ENCODE measurements at regions not wholly inside any gene's neighbourhood (a gene's known extent, or its start where the extent isn't known, plus 50 kb on each side); places are given as distances from the start of the nearest gene placed in this dataset.
A peak's percentile ranks its signal among the peaks of the same experiment; 100 is the strongest.

DNA sequence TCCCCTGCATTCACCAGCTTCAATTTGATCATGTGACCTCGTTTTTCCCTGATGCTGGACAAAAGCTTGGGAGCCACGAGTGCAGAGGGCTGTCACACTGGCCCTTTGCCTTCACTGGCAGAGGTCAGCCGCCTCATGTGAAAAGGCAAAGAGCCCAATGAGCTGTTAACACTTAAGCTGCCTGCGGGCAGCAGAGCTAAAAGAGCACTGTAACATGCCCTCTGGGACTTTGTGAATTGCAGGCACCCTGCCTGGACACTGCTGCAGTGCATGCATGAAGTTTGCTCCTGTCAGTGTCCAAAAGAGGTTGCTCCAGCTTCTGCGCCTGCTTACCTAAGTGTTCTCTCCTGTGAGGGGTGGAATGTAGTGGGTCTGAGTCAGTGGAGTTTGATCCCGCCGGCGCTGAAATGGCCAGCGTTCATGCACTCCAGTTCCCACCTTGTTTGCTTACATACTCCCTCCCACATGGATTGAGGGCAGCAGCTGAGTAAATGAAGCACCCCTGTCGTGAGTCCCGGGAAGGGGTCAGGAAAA is 193.7 kb downstream of the RFC3 start:
- H3K4me1 ChIP-seq (ENCODE audit: control insufficient read depth in 1 of 2, insufficient read depth in 2 of 2, low read length in 2 of 2), result peaks cover 3 to 23% of the 10 kb centered on the region in 2 experiments; a peak in 3 of 4 replicates
- H3K4me2 ChIP-seq (ENCODE audit: low read length), result peak overlapping the region; percentile 31
- TF ChIP-seq RAD21 (IDR thresholded peaks at IDR 0.05; ENCODE audit: low read depth) (no peak), EZH2phosphoT487 (IDR thresholded peaks at IDR 0.05; ENCODE audit: borderline replicate concordance) (no peak), CEBPB (IDR thresholded peaks at IDR 0.05; ENCODE audit: low read depth) (no peak), EGR1 (IDR thresholded peaks at IDR 0.05; ENCODE audit: low read depth) (no peak), SIN3A (IDR thresholded peaks at IDR 0.05; ENCODE audit: low read depth) (no peak), TCF7L2 (IDR thresholded peaks at IDR 0.05; ENCODE audit: borderline replicate concordance, extremely low read depth, insufficient read depth, insufficient read length) (no peak), SRF (IDR thresholded peaks at IDR 0.05; ENCODE audit: low read depth) (no peak), YY1 (IDR thresholded peaks at IDR 0.05; ENCODE audit: extremely low read depth, insufficient replicate concordance, low read depth, low read length) (no peak), POLR2A (IDR thresholded peaks at IDR 0.05; ENCODE audit: borderline replicate concordance, extremely low read depth, insufficient read depth, insufficient read length) (no peak)
- TF ChIP-seq, protein P1, sequence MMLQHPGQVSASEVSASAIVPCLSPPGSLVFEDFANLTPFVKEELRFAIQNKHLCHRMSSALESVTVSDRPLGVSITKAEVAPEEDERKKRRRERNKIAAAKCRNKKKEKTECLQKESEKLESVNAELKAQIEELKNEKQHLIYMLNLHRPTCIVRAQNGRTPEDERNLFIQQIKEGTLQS (IDR thresholded peaks at IDR 0.05), result no peak
- intact Hi-C loops (cut with micrococcal nuclease), result no loop called here
- H3K27ac ChIP-seq (ENCODE audit: low read depth, low read length), result no peak overlapping the region
- no peak overlapping the region for H2AFZ ChIP-seq (ENCODE audit: low read depth, low read length, poor library complexity, severe bottlenecking)
- no peak for DNase-seq (ENCODE audit: low read depth, low spot score)
- H3K9me2 ChIP-seq (ENCODE audit: insufficient read depth), result no peaks in the 10 kb centered on the region
- H3K27me3 ChIP-seq (ENCODE audit: insufficient read depth, low read length), result no peaks in the 10 kb centered on the region
- H3K79me2 ChIP-seq (ENCODE audit: insufficient read depth, low read length), result no peaks in the 10 kb centered on the region
- H3K4me3 ChIP-seq (replicated peaks in 1 of 2; ENCODE audit: low read depth in 1 of 2, low read length in 2 of 2), result no peak overlapping the region
- H3K36me3 ChIP-seq (ENCODE audit: control insufficient read depth in 1 of 2, insufficient read depth in 2 of 2, low read length in 2 of 2), result no peaks in the 10 kb centered on the region
- ATAC-seq, result peak; percentile 70
- no peak overlapping the region for H3K9ac ChIP-seq (ENCODE audit: low read length)
- ChIA-PET POLR2A (no interaction called here), RAD21 (ENCODE audit: low non-redundant PET in 1 of 2, low total read pairs in 2 of 2, uncharacterized antibody in 2 of 2, unreplicated experiment in 2 of 2) (no interaction called here), CTCF (no interaction called here)
- H4K20me1 ChIP-seq (ENCODE audit: insufficient read depth), result no peaks in the 10 kb centered on the region
- H3K9me3 ChIP-seq (ENCODE audit: control insufficient read depth in 1 of 2, insufficient read depth in 1 of 2, low read depth in 1 of 2, low read length in 2 of 2), result no peaks in the 10 kb centered on the region
- no TSS peak for BruUV-seq (replicated peaks)

DNA sequence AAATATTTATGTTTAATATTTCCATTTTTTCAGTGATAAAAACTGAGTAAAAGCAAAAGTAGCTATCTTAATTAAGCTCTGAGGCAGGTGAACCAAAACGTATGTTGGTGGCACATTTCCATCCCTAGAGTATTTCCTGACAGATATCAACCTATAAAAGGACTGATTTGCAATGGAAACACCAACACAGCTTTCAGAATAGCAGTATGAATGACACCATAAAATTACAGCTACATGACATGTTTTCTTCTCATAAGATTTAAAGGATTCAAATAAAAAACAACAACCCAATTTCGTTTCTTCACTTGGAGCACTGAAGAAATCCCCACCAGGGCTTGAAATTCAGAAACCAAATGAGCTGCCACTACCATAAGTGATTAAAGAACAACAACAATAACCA is 194.4 kb downstream of the RFC3 start:
- Histone ChIP-seq H2AFZ (ENCODE audit: low read depth, low read length, poor library complexity, severe bottlenecking) (no peak overlapping the region), H3K9me3 (ENCODE audit: control insufficient read depth in 1 of 2, insufficient read depth in 1 of 2, low read depth in 1 of 2, low read length in 2 of 2) (no peaks in the 10 kb centered on the region), H3K9me2 (ENCODE audit: insufficient read depth) (no peaks in the 10 kb centered on the region), H3K27ac (ENCODE audit: low read depth, low read length) (no peak overlapping the region), H3K36me3 (ENCODE audit: control insufficient read depth in 1 of 2, insufficient read depth in 2 of 2, low read length in 2 of 2) (no peaks in the 10 kb centered on the region), H3K4me3 (replicated peaks in 1 of 2; ENCODE audit: low read depth in 1 of 2, low read length in 2 of 2) (no peak overlapping the region), H3K27me3 (ENCODE audit: insufficient read depth, low read length) (no peaks in the 10 kb centered on the region), H3K4me2 (ENCODE audit: low read length) (no peak overlapping the region), H4K20me1 (ENCODE audit: insufficient read depth) (no peaks in the 10 kb centered on the region), H3K79me2 (ENCODE audit: insufficient read depth, low read length) (no peaks in the 10 kb centered on the region), H3K9ac (ENCODE audit: low read length) (no peak overlapping the region), H3K4me1 (ENCODE audit: control insufficient read depth in 1 of 2, insufficient read depth in 2 of 2, low read length in 2 of 2) (peaks cover 3 to 27% of the 10 kb centered on the region in 2 experiments; a peak in 3 of 4 replicates)
- POLR2A ChIA-PET, result no interaction called here
- DNase-seq (ENCODE audit: low read depth, low spot score) (no peak), ATAC-seq (no peak)
- CTCF ChIA-PET, result no interaction called here
- RAD21 ChIA-PET (ENCODE audit: low non-redundant PET in 1 of 2, low total read pairs in 2 of 2, uncharacterized antibody in 2 of 2, unreplicated experiment in 2 of 2), result no interaction called here
- BruUV-seq (replicated peaks), result no TSS peak
- intact Hi-C loops (cut with micrococcal nuclease), result no loop called here
- TF ChIP-seq FOSL1 (IDR thresholded peaks at IDR 0.05; ENCODE audit: low read depth) (no peak), TCF7L2 (IDR thresholded peaks at IDR 0.05; ENCODE audit: borderline replicate concordance, extremely low read depth, insufficient read depth, insufficient read length) (no peak), ZFX (IDR thresholded peaks at IDR 0.05) (no peak), POLR2A (IDR thresholded peaks at IDR 0.05; ENCODE audit: borderline replicate concordance, extremely low read depth, insufficient read depth, insufficient read length) (no peak), CBX3 (IDR thresholded peaks at IDR 0.05; ENCODE audit: low read depth) (no peak), EZH2 (IDR thresholded peaks at IDR 0.05) (no peak), SIN3A (IDR thresholded peaks at IDR 0.05; ENCODE audit: low read depth) (no peak), ZNF274 (IDR thresholded peaks at IDR 0.05; ENCODE audit: low read depth, low read length) (no peak), JUND (IDR thresholded peaks at IDR 0.05) (no peak), RAD21 (IDR thresholded peaks at IDR 0.05; ENCODE audit: low read depth) (no peak), EGR1 (IDR thresholded peaks at IDR 0.05; ENCODE audit: low read depth) (no peak), SP1 (IDR thresholded peaks at IDR 0.05; ENCODE audit: low read depth) (no peak), EZH2phosphoT487 (IDR thresholded peaks at IDR 0.05; ENCODE audit: borderline replicate concordance) (no peak), YY1 (IDR thresholded peaks at IDR 0.05; ENCODE audit: extremely low read depth, insufficient replicate concordance, low read depth, low read length) (no peak), SRF (IDR thresholded peaks at IDR 0.05; ENCODE audit: low read depth) (no peak)
- TF ChIP-seq, protein P2, sequence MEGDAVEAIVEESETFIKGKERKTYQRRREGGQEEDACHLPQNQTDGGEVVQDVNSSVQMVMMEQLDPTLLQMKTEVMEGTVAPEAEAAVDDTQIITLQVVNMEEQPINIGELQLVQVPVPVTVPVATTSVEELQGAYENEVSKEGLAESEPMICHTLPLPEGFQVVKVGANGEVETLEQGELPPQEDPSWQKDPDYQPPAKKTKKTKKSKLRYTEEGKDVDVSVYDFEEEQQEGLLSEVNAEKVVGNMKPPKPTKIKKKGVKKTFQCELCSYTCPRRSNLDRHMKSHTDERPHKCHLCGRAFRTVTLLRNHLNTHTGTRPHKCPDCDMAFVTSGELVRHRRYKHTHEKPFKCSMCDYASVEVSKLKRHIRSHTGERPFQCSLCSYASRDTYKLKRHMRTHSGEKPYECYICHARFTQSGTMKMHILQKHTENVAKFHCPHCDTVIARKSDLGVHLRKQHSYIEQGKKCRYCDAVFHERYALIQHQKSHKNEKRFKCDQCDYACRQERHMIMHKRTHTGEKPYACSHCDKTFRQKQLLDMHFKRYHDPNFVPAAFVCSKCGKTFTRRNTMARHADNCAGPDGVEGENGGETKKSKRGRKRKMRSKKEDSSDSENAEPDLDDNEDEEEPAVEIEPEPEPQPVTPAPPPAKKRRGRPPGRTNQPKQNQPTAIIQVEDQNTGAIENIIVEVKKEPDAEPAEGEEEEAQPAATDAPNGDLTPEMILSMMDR (IDR thresholded peaks at IDR 0.05 in 2 of 3, conservative IDR thresholded peaks at IDR 0.05 in 1 of 3; ENCODE audit: borderline replicate concordance in 1 of 3, insufficient read depth in 1 of 3, low read depth in 2 of 3, low read length in 2 of 3), result no peak
- TF ChIP-seq, protein P3, sequence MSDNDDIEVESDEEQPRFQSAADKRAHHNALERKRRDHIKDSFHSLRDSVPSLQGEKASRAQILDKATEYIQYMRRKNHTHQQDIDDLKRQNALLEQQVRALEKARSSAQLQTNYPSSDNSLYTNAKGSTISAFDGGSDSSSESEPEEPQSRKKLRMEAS (IDR thresholded peaks at IDR 0.05), result no peak
- TF ChIP-seq, protein P1 (IDR thresholded peaks at IDR 0.05), result no peak
